Renal cortex interstitium (tissue), 11 donors: ENCODE measurements at regions not wholly inside any gene's neighbourhood (a gene's known extent, or its start where the extent isn't known, plus 50 kb on each side); places are given as distances from the start of the nearest gene placed in this dataset.

Experiments
- DNase-seq, 11 donors: peaks; one replicate each; pipeline ENCODE4 v3.0.0-alpha.2; 2013; ENCODE audit warnings: low read depth in 9 of 11, low spot score in 4 of 11; ENCODE audit errors: extremely low read depth in 1 of 11

GRCh38 chr5:116652903-116653302 lies 78.3 kb upstream of the SEMA6A start:
- DNase-seq, result no peak

DNA sequence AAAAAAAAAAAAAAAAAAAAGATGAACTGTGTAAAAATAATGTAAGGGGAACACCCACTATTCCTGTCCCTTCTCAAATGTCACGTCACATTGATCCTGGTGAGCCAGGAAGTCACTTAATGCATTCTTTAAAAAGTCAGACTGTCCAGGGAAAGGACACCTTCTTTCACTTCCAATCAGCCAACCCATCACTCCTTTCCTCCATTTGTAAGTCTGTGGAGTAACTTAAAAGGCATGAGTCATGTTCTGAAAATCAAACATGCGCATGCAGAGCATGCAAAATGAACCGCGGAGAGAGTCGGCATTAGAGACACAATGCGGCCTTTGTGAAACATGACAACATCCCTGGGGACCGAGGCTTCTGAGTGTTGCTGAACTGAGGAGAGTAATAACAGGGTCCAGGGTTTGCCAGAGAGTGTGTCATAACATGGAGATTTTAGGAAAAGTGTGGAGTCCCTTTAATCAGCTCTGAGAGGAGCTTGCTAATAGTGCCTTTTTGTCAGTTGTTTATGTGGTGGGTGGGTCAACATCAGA lies 77.6 kb upstream of the SEMA6A start:
- peak in 5 of 11 donors; percentile 15 to 28 (median 21) for DNase-seq

DNA sequence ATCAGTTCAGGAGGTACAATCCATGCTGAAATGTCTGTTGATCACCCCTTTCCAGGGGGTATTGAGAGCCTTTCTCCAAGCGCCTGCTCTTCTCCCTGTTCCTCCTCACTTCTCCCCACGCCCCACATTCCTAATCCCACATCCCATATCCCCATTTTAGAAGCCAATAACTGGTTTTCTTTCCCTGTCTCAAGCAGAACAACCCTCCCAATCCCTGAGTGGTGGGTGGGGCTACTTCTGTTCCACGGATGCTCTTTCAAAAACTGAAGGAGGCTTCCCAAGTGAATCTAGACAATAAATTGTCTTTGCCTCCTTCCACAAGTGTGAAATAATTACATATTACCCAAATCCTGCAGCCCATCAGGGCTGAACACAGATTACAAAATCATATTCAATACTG lies 77.0 kb upstream of the SEMA6A start:
- no peak for DNase-seq

DNA sequence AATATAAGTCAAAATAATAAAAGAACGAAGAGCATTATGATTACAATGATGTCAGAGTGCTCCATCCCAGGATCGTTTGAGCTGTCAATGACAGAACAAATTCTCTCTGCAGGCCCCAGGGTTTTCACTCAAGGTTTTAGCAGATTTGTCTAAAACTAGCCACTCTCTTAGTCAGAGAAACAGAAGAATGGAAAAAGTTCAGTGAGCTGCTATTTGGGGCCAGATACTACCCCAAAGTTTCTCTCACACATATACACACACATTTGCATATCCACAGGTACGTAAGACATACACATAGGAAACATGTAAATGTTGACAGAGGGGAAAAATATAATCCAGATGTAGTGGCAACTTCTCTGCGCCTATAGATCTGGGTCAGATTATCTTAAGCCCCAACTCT lies 76.3 kb upstream of the SEMA6A start:
- DNase-seq, result no peak

- no peak for DNase-seq
Observed at GRCh38 chr5:116650544-116650943, 75.9 kb upstream of the SEMA6A start.

DNA sequence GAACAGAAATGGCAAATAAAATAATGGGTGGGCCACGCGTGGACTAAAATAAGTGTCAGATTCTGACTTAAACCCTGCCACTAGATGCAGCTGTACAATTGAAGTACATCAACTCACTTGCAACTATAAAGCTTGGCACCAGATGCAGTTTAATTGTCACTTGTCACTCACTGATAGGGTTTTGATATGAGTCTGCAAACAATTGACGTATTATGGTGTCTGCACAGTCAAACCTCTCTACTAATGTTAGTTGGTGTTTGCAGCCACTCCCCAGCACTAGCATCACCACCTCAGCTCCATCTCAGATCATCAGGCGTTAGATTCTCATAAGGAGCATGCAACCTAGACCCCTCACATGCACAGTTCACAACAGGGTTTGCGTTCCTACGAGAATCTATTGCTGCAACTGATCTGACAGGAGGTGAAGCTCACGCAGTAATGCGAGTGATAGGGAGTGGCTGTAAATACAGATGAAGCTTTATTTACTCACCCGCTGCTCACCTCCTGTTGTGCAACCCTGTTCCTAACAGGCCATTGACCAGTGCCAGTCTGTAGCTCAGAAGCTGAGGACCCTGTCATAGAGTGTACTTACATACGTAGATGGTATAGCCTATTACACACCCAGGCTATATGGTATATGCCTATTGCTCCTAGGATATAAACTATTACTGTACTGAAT lies 72.1 kb upstream of the SEMA6A start:
- no peak for DNase-seq

DNA sequence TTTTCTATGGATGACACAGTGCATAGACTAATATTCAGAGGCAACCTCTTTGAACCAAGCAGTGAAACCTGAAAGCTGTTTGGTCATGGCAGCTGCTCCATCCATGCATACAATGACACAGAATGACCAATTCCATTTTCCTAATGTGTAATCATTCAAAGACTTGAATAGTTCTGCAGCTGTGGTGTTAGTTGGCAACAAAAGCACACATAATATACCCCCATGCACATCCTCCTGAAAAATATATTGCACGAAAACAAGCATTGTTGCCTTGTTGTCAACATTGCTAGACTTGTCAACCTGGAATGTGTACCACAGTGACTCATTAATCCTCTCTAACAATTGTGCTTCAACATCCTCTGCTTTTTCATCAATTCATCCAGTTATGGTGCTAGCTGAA lies 71.0 kb upstream of the SEMA6A start:
- DNase-seq, result no peak

- no peak for DNase-seq
Observed at GRCh38 chr5:116640236-116640635, 65.6 kb upstream of the SEMA6A start.

- DNase-seq, result no peak
Observed at GRCh38 chr5:116637149-116637740, 62.6 kb upstream of the SEMA6A start.

DNA sequence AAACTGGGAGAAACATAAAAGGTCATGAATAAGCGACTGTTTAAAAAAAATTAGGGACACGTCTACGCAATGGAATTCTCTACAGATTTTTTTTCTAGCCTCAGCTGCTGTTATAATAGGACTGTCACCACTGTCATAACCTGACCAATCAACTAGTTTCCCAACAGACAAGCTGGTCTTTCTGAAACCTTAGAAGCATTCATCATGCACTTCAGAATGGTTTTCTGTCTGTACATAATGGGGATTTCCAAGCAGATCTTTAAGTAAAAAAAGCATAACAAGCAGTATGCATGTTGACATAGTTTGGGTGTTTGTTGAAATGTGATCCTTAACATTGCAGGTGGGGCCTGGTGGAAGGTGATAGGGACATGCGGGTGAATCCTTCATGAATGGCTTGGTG lies 58.3 kb upstream of the SEMA6A start:
- DNase-seq, result no peak

DNA sequence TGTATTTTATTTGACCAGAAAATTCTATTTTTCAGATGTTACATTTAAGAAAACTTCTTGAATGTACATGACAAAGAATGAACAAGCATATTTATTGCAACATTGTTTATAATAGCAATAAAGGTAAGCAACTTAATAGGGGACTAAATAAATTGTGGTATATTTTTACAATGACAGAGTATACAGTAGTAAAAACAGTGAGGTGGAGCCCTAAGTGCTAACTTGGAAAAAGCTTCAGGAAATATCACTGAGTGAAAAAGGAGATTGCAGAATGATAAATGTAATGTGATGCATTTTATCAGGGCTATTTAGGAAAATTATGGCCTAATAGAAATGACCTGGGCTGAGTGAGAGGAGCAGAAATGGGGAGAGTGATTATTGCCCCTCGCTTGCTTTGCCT lies 56.5 kb upstream of the SEMA6A start:
- no peak for DNase-seq

DNA sequence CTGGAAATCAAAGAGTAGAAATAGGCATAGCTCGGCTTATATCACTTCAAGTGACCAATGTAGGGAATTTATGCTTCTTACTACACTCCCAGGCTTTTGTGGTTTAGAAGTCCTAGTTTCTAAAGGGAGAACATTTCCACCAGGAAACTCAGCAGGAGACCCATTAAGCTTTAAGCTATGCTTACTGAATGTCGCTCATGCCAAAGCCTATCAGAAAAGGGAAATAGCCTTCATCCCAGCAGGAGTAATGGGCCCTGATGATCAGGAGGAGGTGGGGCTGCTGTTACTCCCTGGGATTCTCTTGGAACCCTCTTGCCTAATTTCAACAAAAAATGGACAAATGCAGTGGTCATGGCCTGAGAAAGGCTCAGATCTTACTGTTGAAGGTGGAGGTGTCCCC lies 54.5 kb upstream of the SEMA6A start:
- DNase-seq, result no peak

GRCh38 chr5:116626945-116627679 lies 52.5 kb upstream of the SEMA6A start:
- DNase-seq, result no peak

DNA sequence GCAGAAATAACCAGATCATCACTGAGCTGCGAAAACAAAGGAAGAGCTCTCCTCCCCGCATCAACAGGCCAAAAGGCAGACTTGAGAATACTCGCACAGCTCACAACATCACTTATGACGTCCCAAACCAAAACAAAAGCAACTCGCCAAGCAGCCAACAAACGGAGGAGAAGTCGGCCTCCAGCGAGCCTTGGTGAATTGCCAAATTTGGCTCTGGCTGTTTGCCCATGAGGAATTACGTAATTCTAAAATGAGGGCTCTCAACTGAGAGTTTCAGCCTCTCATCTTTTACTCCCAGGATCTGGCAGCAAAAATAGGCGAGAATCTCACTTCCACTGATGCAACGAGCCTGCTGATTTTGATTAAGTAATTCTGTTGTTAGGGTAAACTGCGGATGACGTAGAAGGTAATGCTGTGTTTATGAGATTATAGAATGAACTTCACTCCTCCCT lies 51.7 kb upstream of the SEMA6A start:
- DNase-seq, result peak; percentile 29 to 61 (median 54)
